MM.1S (cell line): ENCODE measurements at regions not wholly inside any gene's neighbourhood (a gene's known extent, or its start where the extent isn't known, plus 50 kb on each side); places are given as distances from the start of the nearest gene placed in this dataset.

Experiments
- DNase-seq: peaks from one replicate; pipeline ENCODE4 v3.0.0-alpha.2; 2015
- H2AFZ ChIP-seq: fragments of 300-600 bp; sonication (generic); 2 replicates; pipeline ENCODE4 v1.6.0; 2016; ENCODE audit warnings: antibody characterized with exemption, low read length
- H3F3A ChIP-seq: fragments of 300-600 bp; sonication (generic); 2 replicates; pipeline ENCODE4 v1.6.1; 2016; ENCODE audit warnings: mild to moderate bottlenecking, antibody characterized with exemption, low read length, moderate library complexity, mixed read lengths; ENCODE audit not compliant: insufficient read depth
- H3K27ac ChIP-seq: fragments of 300-600 bp; sonication (generic); 2 replicates; pipeline ENCODE4 v1.5.1; 2016; ENCODE audit warnings: mild to moderate bottlenecking, low read length
- H3K27me3 ChIP-seq: fragments of 300-600 bp; sonication (generic); replicated peaks from 2 replicates; pipeline ENCODE4 v1.6.0; 2016; ENCODE audit warnings: low read length; ENCODE audit not compliant: insufficient read depth
- H3K36me3 ChIP-seq: fragments of 300-600 bp; sonication (generic); replicated peaks from 2 replicates; pipeline ENCODE4 v1.6.1; 2016; ENCODE audit warnings: mild to moderate bottlenecking, low read length, mixed read lengths; ENCODE audit not compliant: insufficient read depth
- H3K4me1 ChIP-seq: fragments of 300-600 bp; sonication (generic); 2 replicates; pipeline ENCODE4 v1.6.1; 2016; ENCODE audit warnings: low read length, mixed read lengths
- H3K4me2 ChIP-seq: fragments of 300-600 bp; sonication (generic); 2 replicates; pipeline ENCODE4 v1.6.0; 2016; ENCODE audit warnings: low read depth, low read length
- H3K4me3 ChIP-seq: fragments of 300-600 bp; sonication (generic); 2 replicates; pipeline ENCODE4 v1.5.1; 2016; ENCODE audit warnings: low read length, mixed read lengths
- H3K79me2 ChIP-seq: fragments of 300-600 bp; sonication (generic); 2 replicates; pipeline ENCODE4 v1.6.1; 2016; ENCODE audit warnings: mixed run types, low read length, mixed read lengths
- H3K9ac ChIP-seq: fragments of 300-600 bp; sonication (generic); 2 replicates; pipeline ENCODE4 v1.6.1; 2016; ENCODE audit warnings: low read length, mixed read lengths
- H3K9me2 ChIP-seq: fragments of 300-600 bp; sonication (generic); replicated peaks from 2 replicates; pipeline ENCODE4 v1.6.1; 2016; ENCODE audit warnings: mild to moderate bottlenecking, low read length, mixed read lengths; ENCODE audit not compliant: insufficient read depth
- H3K9me3 ChIP-seq: fragments of 300-600 bp; sonication (generic); replicated peaks from 2 replicates; pipeline ENCODE4 v1.6.1; 2016; ENCODE audit warnings: mild to moderate bottlenecking, low read length, mixed read lengths; ENCODE audit not compliant: insufficient read depth
- H4K20me1 ChIP-seq: fragments of 300-600 bp; sonication (generic); 2 replicates; pipeline ENCODE4 v1.6.1; 2016; ENCODE audit warnings: mild to moderate bottlenecking, low read length, moderate library complexity, mixed read lengths; ENCODE audit not compliant: insufficient read depth
- CTCF ChIP-seq: fragments of 300-600 bp; sonication (generic); IDR thresholded peaks from 2 replicates; pipeline ENCODE4 v1.5.1; 2016; ENCODE audit warnings: antibody characterized with exemption, low read length, mixed read lengths
- EZH2 ChIP-seq: fragments of 300-600 bp; sonication (generic); optimal IDR thresholded peaks from 2 replicates; pipeline ENCODE3; 2017; ENCODE audit warnings: low read depth, mild to moderate bottlenecking, antibody characterized with exemption, low read length, mixed read lengths
- EZH2phosphoT487 ChIP-seq: fragments of 300-600 bp; sonication (generic); IDR thresholded peaks from 2 replicates; pipeline ENCODE4 v1.6.1; 2018; ENCODE audit warnings: antibody characterized with exemption, low read length

GRCh38 chr14:49494836-49495235, 91.3 kb downstream of the RPS29 start:
- H3K4me2 ChIP-seq, result no peak overlapping the region
- no peaks in the 10 kb centered on the region for H3K4me1 ChIP-seq
- no peak overlapping the region for H3K27ac ChIP-seq
- H4K20me1 ChIP-seq, result no peaks in the 10 kb centered on the region
- H3K27me3 ChIP-seq, result no peaks in the 10 kb centered on the region
- no peak overlapping the region for H2AFZ ChIP-seq
- no peaks in the 10 kb centered on the region for H3K9me3 ChIP-seq
- H3F3A ChIP-seq, result no peaks in the 10 kb centered on the region
- DNase-seq, result no peak
- H3K4me3 ChIP-seq, result no peak overlapping the region
- H3K79me2 ChIP-seq, result no peaks in the 10 kb centered on the region
- H3K36me3 ChIP-seq, result no peaks in the 10 kb centered on the region
- TF ChIP-seq EZH2 (no peak), CTCF (no peak), EZH2phosphoT487 (no peak)
- H3K9ac ChIP-seq, result no peak overlapping the region
- H3K9me2 ChIP-seq, result no peaks in the 10 kb centered on the region

DNA sequence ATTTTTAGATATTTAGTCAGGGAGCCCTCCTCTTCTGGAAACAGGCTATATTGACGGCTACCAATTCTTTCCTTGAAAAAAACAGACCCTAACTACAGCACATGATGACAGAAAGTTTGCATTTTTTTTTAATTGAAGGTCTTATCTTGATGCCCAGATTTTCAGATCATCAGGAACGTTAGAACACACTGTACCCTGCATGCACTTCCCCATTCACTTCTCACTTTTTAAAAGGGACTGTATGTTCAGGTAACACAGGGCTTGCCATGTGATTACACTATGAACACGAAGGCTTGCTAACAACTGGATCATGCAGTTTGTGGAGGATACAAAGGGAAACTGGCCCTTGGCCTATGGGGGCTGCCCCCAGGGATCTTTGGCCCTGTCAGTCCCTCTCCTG, 92.6 kb downstream of the RPS29 start:
- H3K4me2 ChIP-seq, result no peak overlapping the region

GRCh38 chr14:49492151-49492550, 94.0 kb downstream of the RPS29 start:
- no peaks in the 10 kb centered on the region for H3K9me2 ChIP-seq
- no peak overlapping the region for H3K27ac ChIP-seq
- no peaks in the 10 kb centered on the region for H3K9me3 ChIP-seq
- no peak overlapping the region for H3K4me3 ChIP-seq
- no peaks in the 10 kb centered on the region for H3K4me1 ChIP-seq
- H3K27me3 ChIP-seq, result no peaks in the 10 kb centered on the region
- H3F3A ChIP-seq, result no peaks in the 10 kb centered on the region
- H3K9ac ChIP-seq, result no peak overlapping the region
- DNase-seq, result no peak
- no peak for TF ChIP-seq CTCF
- no peak for TF ChIP-seq EZH2
- TF ChIP-seq EZH2phosphoT487, result no peak
- no peak overlapping the region for H3K4me2 ChIP-seq
- no peak overlapping the region for H2AFZ ChIP-seq
- H3K79me2 ChIP-seq, result no peaks in the 10 kb centered on the region
- no peaks in the 10 kb centered on the region for H3K36me3 ChIP-seq
- no peaks in the 10 kb centered on the region for H4K20me1 ChIP-seq

More for the DNA sequence above, 92.6 kb downstream of the RPS29 start:
- Histone ChIP-seq H3K9ac (no peak overlapping the region), H3K9me2 (no peaks in the 10 kb centered on the region), H3K4me1 (no peaks in the 10 kb centered on the region), H3K27me3 (no peaks in the 10 kb centered on the region), H3F3A (no peaks in the 10 kb centered on the region), H4K20me1 (no peaks in the 10 kb centered on the region), H3K27ac (no peak overlapping the region), H3K36me3 (no peaks in the 10 kb centered on the region), H3K79me2 (no peaks in the 10 kb centered on the region), H3K4me3 (no peak overlapping the region), H3K9me3 (no peaks in the 10 kb centered on the region), H2AFZ (no peak overlapping the region)
- no peak for DNase-seq
- TF ChIP-seq EZH2 (no peak), CTCF (no peak), EZH2phosphoT487 (no peak)

GRCh38 chr14:49489341-49489740, 96.8 kb downstream of the RPS29 start:
- no peaks in the 10 kb centered on the region for H3K79me2 ChIP-seq
- no peak for DNase-seq
- no peak overlapping the region for H3K4me3 ChIP-seq

More at GRCh38 chr14:49489341-49489740, 96.8 kb downstream of the RPS29 start:
- Histone ChIP-seq H2AFZ (no peak overlapping the region), H3K27me3 (no peaks in the 10 kb centered on the region), H3F3A (no peaks in the 10 kb centered on the region), H3K36me3 (no peaks in the 10 kb centered on the region), H3K9ac (no peak overlapping the region), H3K9me2 (no peaks in the 10 kb centered on the region), H3K27ac (no peak overlapping the region), H3K4me1 (peaks cover 11% of the 10 kb centered on the region; the same call in 1 of the 2 replicates), H4K20me1 (no peaks in the 10 kb centered on the region), H3K9me3 (no peaks in the 10 kb centered on the region), H3K4me2 (no peak overlapping the region)
- TF ChIP-seq EZH2 (no peak), EZH2phosphoT487 (no peak), CTCF (no peak)
